Calu3 (cell line): ENCODE measurements at regions not wholly inside any gene's neighbourhood (a gene's known extent, or its start where the extent isn't known, plus 50 kb on each side); places are given as distances from the start of the nearest gene placed in this dataset.

Experiments
- BruUV-seq: library from RNA; stranded (reverse); fragments of 400-500 nt; replicated peaks from 2 replicates; lab custom pipeline; 2021; lab: Mats Ljungman, UMichigan
- CTCF ChIA-PET: fragments of 300-600 bp; sonication (Branson Sonifier 250); formaldehyde crosslinking; loops from one replicate; lab custom pipeline; 2022; ENCODE audit warnings: antibody characterized with exemption; lab: Charles Lee
- DNase-seq: peaks from one replicate; pipeline ENCODE4 v3.0.0; 2022
- H3K27ac Mint-ChIP-seq: one replicate; pipeline ENCODE4 v1.8.0; 2022; ENCODE audit warnings: mixed read lengths; ENCODE audit not compliant: unreplicated experiment
- H3K27me3 Mint-ChIP-seq: one replicate; pipeline ENCODE4 v1.8.0; 2022; ENCODE audit warnings: mixed read lengths; ENCODE audit not compliant: unreplicated experiment
- H3K36me3 Mint-ChIP-seq: one replicate; pipeline ENCODE4 v1.8.0; 2022; ENCODE audit warnings: mild to moderate bottlenecking, moderate library complexity, mixed read lengths; ENCODE audit not compliant: insufficient read depth, unreplicated experiment
- H3K4me1 Mint-ChIP-seq: one replicate; pipeline ENCODE4 v1.8.0; 2022; ENCODE audit warnings: mild to moderate bottlenecking, low read depth, mixed read lengths; ENCODE audit not compliant: unreplicated experiment
- H3K4me3 Mint-ChIP-seq: one replicate; pipeline ENCODE4 v1.8.0; 2022; ENCODE audit warnings: mild to moderate bottlenecking, low read depth, moderate library complexity, mixed read lengths; ENCODE audit not compliant: unreplicated experiment
- H3K9me3 Mint-ChIP-seq: one replicate; pipeline ENCODE4 v1.8.0; 2022; ENCODE audit warnings: low read depth, mixed read lengths; ENCODE audit not compliant: unreplicated experiment
- CTCF ChIP-seq: fragments of 200-600 bp; IDR thresholded peaks from one replicate; pipeline ENCODE4 v1.8.0; 2022; ENCODE audit warnings: antibody characterized with exemption; ENCODE audit not compliant: unreplicated experiment
- intact Hi-C: fragments of 100-400 bp; cut with micrococcal nuclease; formaldehyde crosslinking; loops from one replicate; pipeline ENCODE4 v1.10.0; 2022; ENCODE audit not compliant: unreplicated experiment

- no peak overlapping the region for H3K27ac Mint-ChIP-seq
- no peak for DNase-seq
- no TSS peak for BruUV-seq
- intact Hi-C loops, result no loop called here
- H3K4me3 Mint-ChIP-seq, result no peak overlapping the region
- H3K4me1 Mint-ChIP-seq, result no peaks in the 10 kb centered on the region
- peaks cover 2% of the 10 kb centered on the region for H3K9me3 Mint-ChIP-seq
- H3K27me3 Mint-ChIP-seq, result no peaks in the 10 kb centered on the region
- no peak for TF ChIP-seq CTCF
- no peaks in the 10 kb centered on the region for H3K36me3 Mint-ChIP-seq
- CTCF ChIA-PET, result no interaction called here
These were observed 2204.9 kb upstream of the WWC1 start for GRCh38 chr5:166086568-166086967.

- H3K27ac Mint-ChIP-seq, result no peak overlapping the region
- intact Hi-C loops, result no loop called here
- no peaks in the 10 kb centered on the region for H3K4me1 Mint-ChIP-seq
These were observed 2202.9 kb upstream of the WWC1 start for GRCh38 chr5:166088389-166089039.

GRCh38 chr5:166091931-166092330 lies 2199.5 kb upstream of the WWC1 start:
- no peaks in the 10 kb centered on the region for H3K36me3 Mint-ChIP-seq
- no peaks in the 10 kb centered on the region for H3K27me3 Mint-ChIP-seq
- intact Hi-C loops, result no loop called here
- no peak for TF ChIP-seq CTCF
- DNase-seq, result no peak
- H3K27ac Mint-ChIP-seq, result no peak overlapping the region
- no TSS peak for BruUV-seq
- CTCF ChIA-PET, result no interaction called here
- no peaks in the 10 kb centered on the region for H3K4me1 Mint-ChIP-seq
- H3K4me3 Mint-ChIP-seq, result no peak overlapping the region
- peaks cover 3% of the 10 kb centered on the region for H3K9me3 Mint-ChIP-seq

More at GRCh38 chr5:166088389-166089039, 2202.9 kb upstream of the WWC1 start:
- no TSS peak for BruUV-seq
- no peak for DNase-seq
- no peak overlapping the region for H3K4me3 Mint-ChIP-seq
- CTCF ChIA-PET, result no interaction called here
- no peaks in the 10 kb centered on the region for H3K27me3 Mint-ChIP-seq
- peaks cover 6% of the 10 kb centered on the region for H3K9me3 Mint-ChIP-seq
- no peaks in the 10 kb centered on the region for H3K36me3 Mint-ChIP-seq
- TF ChIP-seq CTCF, result no peak

- Mint-ChIP-seq H3K4me3 (no peak overlapping the region), H3K27ac (no peak overlapping the region), H3K9me3 (peaks cover 3% of the 10 kb centered on the region), H3K27me3 (no peaks in the 10 kb centered on the region), H3K36me3 (no peaks in the 10 kb centered on the region), H3K4me1 (no peaks in the 10 kb centered on the region)
- TF ChIP-seq CTCF, result no peak
- CTCF ChIA-PET, result no interaction called here
- intact Hi-C loops, result no loop called here
- DNase-seq, result no peak
- no TSS peak for BruUV-seq
These were observed 2198.1 kb upstream of the WWC1 start for GRCh38 chr5:166093312-166093711.
